ENCODE measurements at regions not wholly inside any gene's neighbourhood (a gene's known extent, or its start where the extent isn't known, plus 50 kb on each side); places are given as distances from the start of the nearest gene placed in this dataset.

DNA sequence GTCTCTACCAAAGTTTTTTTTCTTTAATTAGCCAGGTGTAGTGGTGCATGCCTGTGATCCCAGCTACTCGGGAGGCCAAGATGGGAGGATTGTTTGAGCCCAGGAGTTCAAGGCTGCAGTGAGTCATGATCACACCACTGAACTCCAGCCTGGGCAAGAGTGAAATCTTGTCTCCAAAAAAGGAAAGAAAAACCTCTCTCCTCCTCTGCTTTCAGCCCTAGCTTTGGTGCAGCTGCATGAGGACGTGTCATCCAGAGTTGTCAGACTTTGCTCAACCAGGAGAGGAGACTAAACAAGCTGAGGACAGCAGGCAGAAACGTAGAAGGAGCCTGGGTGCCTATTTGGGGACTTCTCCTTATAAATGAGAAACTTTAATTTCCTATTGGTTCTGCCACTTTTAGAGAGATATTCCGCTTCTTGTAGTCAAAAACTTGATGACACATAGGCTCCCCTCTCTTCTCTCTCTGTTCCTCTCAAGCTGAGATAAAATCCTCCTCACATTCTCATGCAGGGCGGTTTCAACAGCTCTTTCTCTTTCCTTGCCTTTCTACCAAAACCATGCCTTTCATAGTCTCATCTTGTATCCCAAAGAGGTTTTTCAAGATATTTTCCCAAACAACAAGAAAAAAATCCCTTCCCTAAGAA, 205.4 kb downstream of the ARHGAP12 start:
- TF ChIP-seq, protein P1, sequence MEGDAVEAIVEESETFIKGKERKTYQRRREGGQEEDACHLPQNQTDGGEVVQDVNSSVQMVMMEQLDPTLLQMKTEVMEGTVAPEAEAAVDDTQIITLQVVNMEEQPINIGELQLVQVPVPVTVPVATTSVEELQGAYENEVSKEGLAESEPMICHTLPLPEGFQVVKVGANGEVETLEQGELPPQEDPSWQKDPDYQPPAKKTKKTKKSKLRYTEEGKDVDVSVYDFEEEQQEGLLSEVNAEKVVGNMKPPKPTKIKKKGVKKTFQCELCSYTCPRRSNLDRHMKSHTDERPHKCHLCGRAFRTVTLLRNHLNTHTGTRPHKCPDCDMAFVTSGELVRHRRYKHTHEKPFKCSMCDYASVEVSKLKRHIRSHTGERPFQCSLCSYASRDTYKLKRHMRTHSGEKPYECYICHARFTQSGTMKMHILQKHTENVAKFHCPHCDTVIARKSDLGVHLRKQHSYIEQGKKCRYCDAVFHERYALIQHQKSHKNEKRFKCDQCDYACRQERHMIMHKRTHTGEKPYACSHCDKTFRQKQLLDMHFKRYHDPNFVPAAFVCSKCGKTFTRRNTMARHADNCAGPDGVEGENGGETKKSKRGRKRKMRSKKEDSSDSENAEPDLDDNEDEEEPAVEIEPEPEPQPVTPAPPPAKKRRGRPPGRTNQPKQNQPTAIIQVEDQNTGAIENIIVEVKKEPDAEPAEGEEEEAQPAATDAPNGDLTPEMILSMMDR (IDR thresholded peaks at IDR 0.05): no peak
- TF ChIP-seq POLR2A (IDR thresholded peaks at IDR 0.05): peak in 1 of 3 donors; percentile 8

Data from body of pancreas (tissue), 4 donors.